ENCODE measurements at regions not wholly inside any gene's neighbourhood (a gene's known extent, or its start where the extent isn't known, plus 50 kb on each side); places are given as distances from the start of the nearest gene placed in this dataset.
A peak's percentile ranks its signal among the peaks of the same experiment; 100 is the strongest.

- peak; percentile 99 to 100 (median 100) for TF ChIP-seq CTCF (IDR thresholded peaks at IDR 0.05 in 2 of 3, conservative IDR thresholded peaks at IDR 0.05 in 1 of 3; ENCODE audit: borderline replicate concordance in 1 of 3, insufficient read depth in 1 of 3, low read depth in 2 of 3, low read length in 2 of 3)
- no peak for TF ChIP-seq POLR2A (IDR thresholded peaks at IDR 0.05; ENCODE audit: borderline replicate concordance, extremely low read depth, insufficient read depth, insufficient read length)
- no peak for TF ChIP-seq POLR2AphosphoS5 (IDR thresholded peaks at IDR 0.05; ENCODE audit: low read depth, low read length)
- TF ChIP-seq ZNF274 (IDR thresholded peaks at IDR 0.05; ENCODE audit: low read depth, low read length), result no peak
- TF ChIP-seq ATF3 (IDR thresholded peaks at IDR 0.05), result no peak
- no peak for TF ChIP-seq ZFX (IDR thresholded peaks at IDR 0.05)
- TF ChIP-seq, protein P1, sequence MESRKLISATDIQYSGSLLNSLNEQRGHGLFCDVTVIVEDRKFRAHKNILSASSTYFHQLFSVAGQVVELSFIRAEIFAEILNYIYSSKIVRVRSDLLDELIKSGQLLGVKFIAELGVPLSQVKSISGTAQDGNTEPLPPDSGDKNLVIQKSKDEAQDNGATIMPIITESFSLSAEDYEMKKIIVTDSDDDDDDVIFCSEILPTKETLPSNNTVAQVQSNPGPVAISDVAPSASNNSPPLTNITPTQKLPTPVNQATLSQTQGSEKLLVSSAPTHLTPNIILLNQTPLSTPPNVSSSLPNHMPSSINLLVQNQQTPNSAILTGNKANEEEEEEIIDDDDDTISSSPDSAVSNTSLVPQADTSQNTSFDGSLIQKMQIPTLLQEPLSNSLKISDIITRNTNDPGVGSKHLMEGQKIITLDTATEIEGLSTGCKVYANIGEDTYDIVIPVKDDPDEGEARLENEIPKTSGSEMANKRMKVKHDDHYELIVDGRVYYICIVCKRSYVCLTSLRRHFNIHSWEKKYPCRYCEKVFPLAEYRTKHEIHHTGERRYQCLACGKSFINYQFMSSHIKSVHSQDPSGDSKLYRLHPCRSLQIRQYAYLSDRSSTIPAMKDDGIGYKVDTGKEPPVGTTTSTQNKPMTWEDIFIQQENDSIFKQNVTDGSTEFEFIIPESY (IDR thresholded peaks at IDR 0.05; ENCODE audit: extremely low read depth, insufficient replicate concordance, low read length), result no peak
- TF ChIP-seq SIN3A (IDR thresholded peaks at IDR 0.05; ENCODE audit: low read depth), result no peak
- peak; percentile 42; the same call in 1 of the 2 replicates for TF ChIP-seq SRF (IDR thresholded peaks at IDR 0.05; ENCODE audit: low read depth)
- TF ChIP-seq EZH2 (IDR thresholded peaks at IDR 0.05), result no peak
- TF ChIP-seq RAD21 (IDR thresholded peaks at IDR 0.05; ENCODE audit: low read depth), result peak; percentile 86
Measured at GRCh38 chr7:25565949-25566348, 337.7 kb upstream of the NPVF start.

Data from HCT116 (cell line).